ENCODE measurements at regions not wholly inside any gene's neighbourhood (a gene's known extent, or its start where the extent isn't known, plus 50 kb on each side); places are given as distances from the start of the nearest gene placed in this dataset.

DNA sequence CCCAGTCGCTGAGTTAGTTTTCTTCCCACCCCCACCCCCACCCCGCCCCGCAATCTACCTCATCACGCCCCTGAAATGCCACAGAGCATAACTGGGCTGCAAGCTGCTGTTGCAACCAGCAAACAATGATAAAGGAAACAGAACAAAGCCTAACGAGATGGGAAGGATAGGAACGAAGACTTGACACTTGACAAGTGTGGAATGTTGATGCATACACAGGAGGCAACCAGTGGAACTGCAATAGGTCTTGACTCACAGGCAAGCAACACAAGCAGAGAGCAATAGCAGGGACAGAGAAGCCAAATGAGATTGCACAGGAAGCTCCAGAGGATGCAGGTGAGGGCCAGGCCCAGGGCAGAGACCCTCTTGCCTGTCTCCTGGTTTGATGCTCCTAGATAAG lies 225.9 kb downstream of the IGSF11 start:
- WGBS, 5 donors: 41 to 63% (median 43%) methylated on average over 6 of the region's 6 CpGs

DNA sequence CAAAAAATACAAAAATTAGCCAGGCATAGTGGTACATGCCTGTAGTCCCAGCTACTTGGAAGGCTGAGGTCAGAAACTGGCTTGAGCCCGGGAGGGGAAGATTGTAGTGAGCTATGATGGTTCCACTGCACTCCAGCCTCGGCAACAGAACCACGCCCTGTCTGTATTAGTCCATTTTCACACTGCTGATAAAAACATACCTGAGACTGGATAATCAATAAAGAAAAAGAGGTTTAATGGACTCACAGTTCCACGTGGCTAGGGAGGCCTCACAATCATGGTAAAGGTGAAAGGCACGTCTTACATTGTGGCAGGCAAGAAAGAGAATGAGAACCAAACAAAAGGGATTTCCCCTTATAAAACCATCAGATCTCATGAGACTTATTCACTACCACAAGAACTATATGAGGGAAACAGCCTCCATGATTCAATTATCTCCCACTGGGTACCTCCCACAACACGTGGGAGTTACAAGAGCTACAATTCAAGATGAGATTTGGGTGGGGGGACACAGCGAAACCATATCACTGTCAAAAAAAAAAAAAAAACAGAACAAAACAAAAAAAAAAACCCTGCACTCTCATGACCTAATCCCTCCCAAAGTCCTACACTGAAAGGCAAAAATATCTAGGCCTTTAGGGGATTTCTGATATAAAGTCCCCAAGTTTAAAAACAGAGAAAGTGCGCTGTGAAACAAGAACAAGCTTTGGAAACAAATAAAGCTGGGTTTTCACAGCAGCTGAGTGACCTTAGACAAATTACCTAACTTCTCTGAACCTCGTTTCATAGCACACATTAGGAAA lies 224.7 kb downstream of the IGSF11 start:
- H3K4me1 ChIP-seq: no peaks in the 10 kb centered on the region
- no peak for TF ChIP-seq POLR2AphosphoS5 (IDR thresholded peaks at IDR 0.05)
- no peak for TF ChIP-seq EP300 (IDR thresholded peaks at IDR 0.05)
- no peak for TF ChIP-seq POLR2A (IDR thresholded peaks at IDR 0.05)
- TF ChIP-seq, protein P1, sequence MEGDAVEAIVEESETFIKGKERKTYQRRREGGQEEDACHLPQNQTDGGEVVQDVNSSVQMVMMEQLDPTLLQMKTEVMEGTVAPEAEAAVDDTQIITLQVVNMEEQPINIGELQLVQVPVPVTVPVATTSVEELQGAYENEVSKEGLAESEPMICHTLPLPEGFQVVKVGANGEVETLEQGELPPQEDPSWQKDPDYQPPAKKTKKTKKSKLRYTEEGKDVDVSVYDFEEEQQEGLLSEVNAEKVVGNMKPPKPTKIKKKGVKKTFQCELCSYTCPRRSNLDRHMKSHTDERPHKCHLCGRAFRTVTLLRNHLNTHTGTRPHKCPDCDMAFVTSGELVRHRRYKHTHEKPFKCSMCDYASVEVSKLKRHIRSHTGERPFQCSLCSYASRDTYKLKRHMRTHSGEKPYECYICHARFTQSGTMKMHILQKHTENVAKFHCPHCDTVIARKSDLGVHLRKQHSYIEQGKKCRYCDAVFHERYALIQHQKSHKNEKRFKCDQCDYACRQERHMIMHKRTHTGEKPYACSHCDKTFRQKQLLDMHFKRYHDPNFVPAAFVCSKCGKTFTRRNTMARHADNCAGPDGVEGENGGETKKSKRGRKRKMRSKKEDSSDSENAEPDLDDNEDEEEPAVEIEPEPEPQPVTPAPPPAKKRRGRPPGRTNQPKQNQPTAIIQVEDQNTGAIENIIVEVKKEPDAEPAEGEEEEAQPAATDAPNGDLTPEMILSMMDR (IDR thresholded peaks at IDR 0.05): no peak
- H3K9me3 ChIP-seq: no peaks in the 10 kb centered on the region
- DNase-seq: no peak
- WGBS, 5 donors: 54 to 68% (median 60%) methylated on average over 9 of the region's 9 CpGs
- no peaks in the 10 kb centered on the region for H3K36me3 ChIP-seq
- H3K4me3 ChIP-seq: no peak overlapping the region
- no peak overlapping the region for H3K27ac ChIP-seq
- intact Hi-C loops (cut with DNase I; ENCODE audit: low total_unique reads): no loop called here
- no peaks in the 10 kb centered on the region for H3K27me3 ChIP-seq

More for the DNA sequence above, 225.9 kb downstream of the IGSF11 start:
- no peak overlapping the region for H3K4me3 ChIP-seq
- H3K9me3 ChIP-seq: no peaks in the 10 kb centered on the region
- no peaks in the 10 kb centered on the region for H3K4me1 ChIP-seq
- H3K36me3 ChIP-seq: no peaks in the 10 kb centered on the region
- DNase-seq: no peak
- intact Hi-C loops (cut with DNase I; ENCODE audit: low total_unique reads): no loop called here
- H3K27ac ChIP-seq: no peak overlapping the region
- TF ChIP-seq POLR2A (IDR thresholded peaks at IDR 0.05) (no peak), EP300 (IDR thresholded peaks at IDR 0.05) (no peak), POLR2AphosphoS5 (IDR thresholded peaks at IDR 0.05) (no peak)
- TF ChIP-seq, protein P1 (IDR thresholded peaks at IDR 0.05): no peak
- H3K27me3 ChIP-seq: no peaks in the 10 kb centered on the region

DNA sequence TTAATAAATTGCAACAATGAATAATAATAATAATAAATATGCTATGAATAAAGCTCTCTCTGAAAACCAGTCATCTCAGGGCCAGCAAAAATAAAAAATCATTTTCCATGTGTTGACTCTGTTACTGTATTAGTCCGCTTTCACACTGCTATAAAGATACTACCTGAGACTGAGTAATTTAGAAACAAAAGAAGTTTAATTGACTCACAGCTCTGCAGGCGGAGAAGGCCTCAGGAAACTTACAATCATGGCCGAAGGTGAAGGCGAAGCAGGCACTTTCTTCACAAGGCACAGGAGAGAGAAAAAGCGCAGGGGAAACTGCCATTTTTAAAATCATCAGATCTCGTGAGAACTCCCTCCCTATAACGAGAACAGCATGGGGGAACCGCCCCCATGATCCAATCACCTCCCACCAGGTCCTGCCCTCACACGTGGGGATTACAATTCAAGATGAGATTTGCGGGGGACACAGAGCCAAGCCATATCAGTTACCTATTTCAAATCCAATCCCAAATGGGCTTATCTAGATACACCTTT lies 224.1 kb downstream of the IGSF11 start:
- 78 to 86% (median 83%) methylated on average over 10 of the region's 10 CpGs for WGBS, 5 donors
- Histone ChIP-seq H3K9me3 (no peaks in the 10 kb centered on the region), H3K27me3 (no peaks in the 10 kb centered on the region), H3K4me1 (no peaks in the 10 kb centered on the region), H3K4me3 (no peak overlapping the region), H3K36me3 (no peaks in the 10 kb centered on the region), H3K27ac (no peak overlapping the region)
- TF ChIP-seq POLR2A (IDR thresholded peaks at IDR 0.05): no peak
- no peak for TF ChIP-seq POLR2AphosphoS5 (IDR thresholded peaks at IDR 0.05)
- TF ChIP-seq, protein P1 (IDR thresholded peaks at IDR 0.05): no peak
- no peak for TF ChIP-seq EP300 (IDR thresholded peaks at IDR 0.05)
- no peak for DNase-seq
- intact Hi-C loops (cut with DNase I; ENCODE audit: low total_unique reads): no loop called here

DNA sequence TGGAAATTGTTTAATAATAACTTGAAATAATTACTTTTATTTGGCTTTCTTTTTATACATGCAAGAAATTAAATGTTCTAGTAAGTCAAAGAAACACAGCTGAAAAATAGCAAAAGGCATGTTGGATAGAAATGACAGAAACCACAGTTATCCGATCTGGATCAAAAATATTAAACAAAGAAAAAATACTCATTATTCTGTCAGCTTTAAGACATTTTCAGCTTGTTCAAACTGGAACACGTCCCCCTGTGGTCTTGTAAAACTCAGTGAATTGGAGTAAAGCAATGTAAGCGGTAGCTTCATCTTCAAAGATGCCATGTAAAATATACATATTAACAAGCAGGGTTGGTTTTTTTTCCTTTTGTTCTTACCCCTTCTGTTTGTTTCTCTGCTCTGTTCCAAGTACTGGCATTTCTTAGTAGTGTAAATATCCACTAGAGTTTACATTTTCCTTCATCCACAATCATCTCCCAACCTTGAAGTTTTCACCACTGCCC lies 223.4 kb downstream of the IGSF11 start:
- no peak for DNase-seq
- H3K4me1 ChIP-seq: no peaks in the 10 kb centered on the region
- no peak overlapping the region for H3K27ac ChIP-seq
- intact Hi-C loops (cut with DNase I; ENCODE audit: low total_unique reads): no loop called here
- 55 to 75% (median 70%) methylated on average over 3 of the region's 3 CpGs for WGBS, 5 donors
- no peaks in the 10 kb centered on the region for H3K27me3 ChIP-seq
- no peaks in the 10 kb centered on the region for H3K36me3 ChIP-seq
- no peaks in the 10 kb centered on the region for H3K9me3 ChIP-seq
- H3K4me3 ChIP-seq: no peak overlapping the region
- TF ChIP-seq POLR2AphosphoS5 (IDR thresholded peaks at IDR 0.05) (no peak), POLR2A (IDR thresholded peaks at IDR 0.05) (no peak), EP300 (IDR thresholded peaks at IDR 0.05) (no peak)
- TF ChIP-seq, protein P1 (IDR thresholded peaks at IDR 0.05): no peak
